Thoracic aorta (tissue), 2 donors: ENCODE measurements at regions not wholly inside any gene's neighbourhood (a gene's known extent, or its start where the extent isn't known, plus 50 kb on each side); places are given as distances from the start of the nearest gene placed in this dataset.

Source experiments
- ATAC-seq: fragments of 150-250 bp; one replicate; pipeline ENCODE4 v1.8.0; 2017; ENCODE audit warnings: low read depth; ENCODE audit not compliant: insufficient number of reproducible peaks, low FRiP score
- DNase-seq: peaks from one replicate; pipeline ENCODE4 v3.0.0-alpha.2; 2020; ENCODE audit warnings: low spot score
- H3K27ac ChIP-seq, 2 donors: fragments of 200-600 bp; sonication (generic); 1 replicate in 1 of 2; 2 replicates in 1 of 2; pipeline ENCODE4 v1.5.1; 2016; ENCODE audit warnings: mild to moderate bottlenecking in 2 of 2, moderate library complexity in 2 of 2
- H3K27me3 ChIP-seq: fragments of 200-600 bp; sonication (generic); replicated peaks from 2 replicates; pipeline ENCODE4 v1.6.0; 2016; ENCODE audit warnings: mild to moderate bottlenecking; ENCODE audit not compliant: insufficient read depth
- H3K36me3 ChIP-seq: fragments of 200-600 bp; sonication (generic); one replicate; pipeline ENCODE4 v1.5.1; 2016
- H3K4me1 ChIP-seq, 2 donors: fragments of 200-600 bp; sonication (generic); 1 replicate in 1 of 2; 2 replicates in 1 of 2; pipeline versions ENCODE4 v1.5.1 to v1.6.0; 2016; ENCODE audit warnings: low read depth in 2 of 2, mild to moderate bottlenecking in 1 of 2; ENCODE audit not compliant: control insufficient read depth in 1 of 2
- H3K4me3 ChIP-seq: fragments of 200-600 bp; sonication (generic); 2 replicates; pipeline ENCODE4 v1.5.1; 2016; ENCODE audit warnings: mild to moderate bottlenecking
- H3K9me3 ChIP-seq: fragments of 200-600 bp; sonication (generic); 2 replicates; pipeline ENCODE4 v1.5.1; 2016
- TF ChIP-seq, protein P1 (sequence below): fragments of 200-600 bp; sonication (generic); IDR thresholded peaks from one replicate; pipeline ENCODE4 v1.5.1; 2019; ENCODE audit warnings: antibody characterized with exemption

DNA sequence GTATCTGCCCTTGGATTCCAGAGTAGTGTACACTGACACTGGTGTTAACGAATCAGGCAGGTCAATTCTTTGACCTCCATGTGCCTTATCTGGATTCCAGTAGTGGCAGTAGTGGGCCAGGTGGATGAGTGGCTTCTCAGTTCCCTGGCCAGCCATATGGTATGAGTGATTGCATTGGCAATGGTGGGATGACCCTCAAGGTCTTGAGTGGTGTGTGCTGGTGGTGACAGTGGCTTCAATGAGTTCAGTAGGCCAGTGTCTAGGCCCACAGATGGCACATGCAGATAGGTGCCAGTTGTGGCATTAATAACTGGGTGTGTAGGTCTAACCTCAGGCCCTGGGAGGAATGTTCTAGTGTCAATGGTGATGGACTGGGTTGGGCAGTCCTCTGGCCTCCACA lies 674.1 kb upstream of the NXPH2 start:
- Histone ChIP-seq H3K27ac (no peak overlapping the region), H3K9me3 (no peaks in the 10 kb centered on the region), H3K27me3 (no peaks in the 10 kb centered on the region), H3K4me1 (no peaks in the 10 kb centered on the region), H3K4me3 (no peak overlapping the region), H3K36me3 (no peaks in the 10 kb centered on the region)
- TF ChIP-seq, protein P1, sequence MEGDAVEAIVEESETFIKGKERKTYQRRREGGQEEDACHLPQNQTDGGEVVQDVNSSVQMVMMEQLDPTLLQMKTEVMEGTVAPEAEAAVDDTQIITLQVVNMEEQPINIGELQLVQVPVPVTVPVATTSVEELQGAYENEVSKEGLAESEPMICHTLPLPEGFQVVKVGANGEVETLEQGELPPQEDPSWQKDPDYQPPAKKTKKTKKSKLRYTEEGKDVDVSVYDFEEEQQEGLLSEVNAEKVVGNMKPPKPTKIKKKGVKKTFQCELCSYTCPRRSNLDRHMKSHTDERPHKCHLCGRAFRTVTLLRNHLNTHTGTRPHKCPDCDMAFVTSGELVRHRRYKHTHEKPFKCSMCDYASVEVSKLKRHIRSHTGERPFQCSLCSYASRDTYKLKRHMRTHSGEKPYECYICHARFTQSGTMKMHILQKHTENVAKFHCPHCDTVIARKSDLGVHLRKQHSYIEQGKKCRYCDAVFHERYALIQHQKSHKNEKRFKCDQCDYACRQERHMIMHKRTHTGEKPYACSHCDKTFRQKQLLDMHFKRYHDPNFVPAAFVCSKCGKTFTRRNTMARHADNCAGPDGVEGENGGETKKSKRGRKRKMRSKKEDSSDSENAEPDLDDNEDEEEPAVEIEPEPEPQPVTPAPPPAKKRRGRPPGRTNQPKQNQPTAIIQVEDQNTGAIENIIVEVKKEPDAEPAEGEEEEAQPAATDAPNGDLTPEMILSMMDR: no peak
- no peak for ATAC-seq
- DNase-seq: no peak

DNA sequence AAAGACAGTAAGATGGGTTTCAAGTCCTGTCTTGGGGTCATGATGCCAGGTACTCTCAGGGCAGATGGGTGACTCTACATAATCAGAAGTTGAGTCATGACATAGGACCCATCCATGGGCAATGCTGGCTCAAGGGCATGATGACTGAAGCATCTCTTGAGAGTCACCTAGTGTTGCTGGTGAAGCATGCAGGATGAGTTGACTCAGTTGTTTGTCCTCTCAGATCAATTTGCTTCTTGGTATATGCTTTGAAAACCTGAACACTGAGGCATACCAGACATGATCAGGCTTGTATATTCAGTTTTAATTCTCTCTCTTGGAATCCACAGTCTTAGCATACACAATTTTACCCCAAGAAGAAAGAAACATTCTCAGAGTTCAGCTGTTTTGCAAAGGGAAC lies 658.9 kb upstream of the NXPH2 start:
- Histone ChIP-seq H3K27ac (no peak overlapping the region), H3K27me3 (no peaks in the 10 kb centered on the region), H3K4me1 (no peaks in the 10 kb centered on the region), H3K36me3 (no peaks in the 10 kb centered on the region), H3K4me3 (no peak overlapping the region), H3K9me3 (no peaks in the 10 kb centered on the region)
- no peak for ATAC-seq
- TF ChIP-seq, protein P1: no peak
- no peak for DNase-seq

DNA sequence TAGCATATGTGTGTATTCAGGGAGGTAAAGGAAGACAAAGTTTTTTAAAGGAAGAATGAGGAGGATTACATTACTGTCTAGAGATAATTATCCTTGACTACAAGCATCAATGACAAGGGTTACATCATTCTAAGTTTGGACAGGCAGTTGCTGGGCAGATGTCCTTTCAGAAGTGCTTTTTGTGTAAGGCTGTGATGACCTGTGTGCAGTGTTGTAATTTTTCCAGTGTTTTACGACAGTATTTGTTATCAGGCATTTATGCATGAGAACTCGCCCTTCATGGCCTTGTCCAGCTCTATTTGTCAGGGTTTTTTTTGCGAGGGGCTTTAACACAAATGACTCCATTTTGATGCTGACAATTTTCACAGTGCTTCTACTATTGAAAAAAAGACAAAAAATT lies 658.3 kb upstream of the NXPH2 start:
- Histone ChIP-seq H3K4me1 (no peaks in the 10 kb centered on the region), H3K27ac (no peak overlapping the region)
- DNase-seq: no peak

DNA sequence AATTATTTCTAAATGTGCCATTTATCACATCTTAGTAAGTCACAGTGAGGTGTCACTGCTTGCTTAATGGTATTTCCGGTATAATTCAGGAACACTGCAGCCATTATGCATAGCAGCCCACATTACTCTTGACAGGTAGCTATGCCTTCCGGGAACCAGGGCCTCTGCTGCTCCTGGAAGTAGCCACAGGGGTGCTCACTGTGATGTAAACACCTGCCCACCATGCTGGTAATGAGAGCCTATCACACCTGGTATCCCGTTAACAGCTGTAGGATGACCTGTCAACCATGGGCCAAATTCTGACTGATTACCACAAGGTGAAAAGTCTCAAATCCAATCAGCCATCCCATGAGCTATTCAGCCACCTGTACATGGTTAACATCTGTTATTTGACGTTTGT lies 647.0 kb upstream of the NXPH2 start:
- ATAC-seq: no peak

More for the DNA sequence above, 658.3 kb upstream of the NXPH2 start:
- Histone ChIP-seq H3K36me3 (no peaks in the 10 kb centered on the region), H3K27me3 (no peaks in the 10 kb centered on the region), H3K4me3 (no peak overlapping the region), H3K9me3 (no peaks in the 10 kb centered on the region)
- ATAC-seq: no peak
- TF ChIP-seq, protein P1: no peak

DNA sequence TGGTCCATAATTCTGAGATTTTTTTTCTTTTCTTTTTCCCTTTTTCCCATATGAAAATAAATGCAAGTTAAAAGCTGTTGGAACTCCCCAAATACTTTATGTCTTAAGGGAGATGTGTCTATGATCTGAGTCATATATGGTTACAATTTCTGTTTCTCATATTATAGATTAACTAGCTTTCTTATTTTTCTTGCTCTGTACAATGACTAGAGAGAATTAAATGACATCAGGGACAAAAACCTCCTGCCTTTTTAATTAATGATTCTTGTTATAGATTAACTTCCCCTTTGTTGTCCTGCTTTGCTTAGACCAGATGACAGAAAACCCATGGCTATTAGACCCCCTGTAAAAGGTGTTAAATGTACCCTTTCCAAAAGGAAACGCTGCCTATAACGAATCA lies 643.9 kb upstream of the NXPH2 start:
- Histone ChIP-seq H3K27ac (no peak overlapping the region), H3K27me3 (no peaks in the 10 kb centered on the region), H3K36me3 (no peaks in the 10 kb centered on the region), H3K4me1 (no peaks in the 10 kb centered on the region), H3K4me3 (no peak overlapping the region), H3K9me3 (no peaks in the 10 kb centered on the region)
- TF ChIP-seq, protein P1: no peak
- DNase-seq (no peak), ATAC-seq (no peak)

More for the DNA sequence above, 647.0 kb upstream of the NXPH2 start:
- DNase-seq: no peak
- no peak overlapping the region for H3K4me3 ChIP-seq
- no peaks in the 10 kb centered on the region for H3K36me3 ChIP-seq
- no peaks in the 10 kb centered on the region for H3K4me1 ChIP-seq
- no peaks in the 10 kb centered on the region for H3K9me3 ChIP-seq
- TF ChIP-seq, protein P1: no peak
- H3K27ac ChIP-seq: no peak overlapping the region
- H3K27me3 ChIP-seq: no peaks in the 10 kb centered on the region
